Inferior parietal cortex (tissue), 1 donor: ENCODE measurements at regions not wholly inside any gene's neighbourhood (a gene's known extent, or its start where the extent isn't known, plus 50 kb on each side); places are given as distances from the start of the nearest gene placed in this dataset.

Source experiments
- DNase-seq: peaks from one replicate; pipeline ENCODE4 v3.0.0-alpha.2; 2016; ENCODE audit errors: extremely low spot score

DNA sequence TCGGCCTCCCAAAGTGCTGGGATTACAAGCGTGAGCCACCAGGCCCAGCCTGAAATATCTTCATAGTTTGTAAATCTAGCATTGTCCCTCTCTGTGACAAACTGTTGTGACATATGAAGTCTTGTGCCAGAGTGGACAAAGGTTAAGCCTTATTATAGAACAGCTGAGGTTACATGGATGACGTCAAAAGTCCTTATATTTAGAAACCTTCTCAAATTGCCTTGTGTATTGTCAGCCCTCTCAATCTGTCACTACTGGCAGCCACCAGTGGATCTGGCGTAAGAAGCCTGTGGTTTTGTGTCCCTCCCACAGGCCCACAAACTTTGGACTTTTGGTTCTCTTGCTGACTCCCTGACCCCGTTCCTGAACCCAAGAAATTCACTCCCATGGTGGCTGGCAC lies 79.4 kb upstream of the CCDC112 start:
- DNase-seq, result no peak

DNA sequence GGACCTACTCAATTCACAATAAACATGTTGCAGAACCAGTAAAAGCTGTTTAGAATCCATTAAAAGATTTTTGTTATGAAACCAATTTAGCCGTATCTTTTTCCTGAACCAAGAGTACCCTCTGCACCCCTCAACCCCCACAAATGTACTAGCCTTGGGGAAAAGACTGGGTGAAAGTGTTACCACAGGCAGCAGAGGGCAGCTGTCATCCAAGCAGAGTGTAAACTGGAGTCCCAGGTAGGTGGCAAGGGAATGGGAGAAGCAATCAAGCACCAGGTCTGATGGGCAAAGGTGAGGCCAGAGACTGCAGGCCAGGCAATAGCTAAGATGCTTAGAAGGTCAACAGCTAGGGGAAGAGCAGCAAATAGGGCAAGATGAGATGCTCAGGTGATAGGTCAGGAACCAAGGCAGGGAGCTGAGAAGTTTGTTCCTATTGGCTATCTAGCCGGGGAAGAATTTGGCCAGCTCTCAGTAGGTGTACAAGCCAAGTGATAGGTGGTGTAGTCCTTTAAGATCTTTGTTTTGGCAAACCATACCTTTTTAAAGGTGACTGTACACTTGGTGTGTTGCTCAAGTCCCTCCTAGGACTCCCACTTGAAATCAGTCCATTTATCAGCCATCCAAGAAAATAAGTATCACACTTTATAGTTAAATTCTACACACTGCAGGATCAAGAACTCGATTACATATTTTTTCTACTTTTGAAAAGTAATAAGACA lies 77.8 kb upstream of the CCDC112 start:
- DNase-seq, result no peak

DNA sequence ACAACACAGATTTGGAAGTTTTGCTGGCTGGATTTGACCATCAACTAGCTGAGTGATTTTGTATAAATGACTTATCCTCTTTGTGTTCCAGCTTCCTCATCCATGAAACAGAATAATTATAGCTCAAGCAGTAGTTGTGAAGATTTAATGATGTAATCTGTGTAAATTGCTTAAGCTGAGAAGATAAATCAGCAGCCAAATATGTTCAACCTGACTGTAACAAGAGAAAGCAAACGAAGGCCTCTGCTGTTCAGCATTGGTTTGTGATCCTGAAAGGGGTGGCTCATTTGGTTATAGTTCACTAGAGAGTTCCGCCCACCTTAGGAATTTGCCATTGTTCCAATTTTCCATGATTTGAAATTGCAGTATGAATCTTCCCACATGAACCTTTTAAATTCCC lies 75.7 kb upstream of the CCDC112 start:
- no peak for DNase-seq

DNA sequence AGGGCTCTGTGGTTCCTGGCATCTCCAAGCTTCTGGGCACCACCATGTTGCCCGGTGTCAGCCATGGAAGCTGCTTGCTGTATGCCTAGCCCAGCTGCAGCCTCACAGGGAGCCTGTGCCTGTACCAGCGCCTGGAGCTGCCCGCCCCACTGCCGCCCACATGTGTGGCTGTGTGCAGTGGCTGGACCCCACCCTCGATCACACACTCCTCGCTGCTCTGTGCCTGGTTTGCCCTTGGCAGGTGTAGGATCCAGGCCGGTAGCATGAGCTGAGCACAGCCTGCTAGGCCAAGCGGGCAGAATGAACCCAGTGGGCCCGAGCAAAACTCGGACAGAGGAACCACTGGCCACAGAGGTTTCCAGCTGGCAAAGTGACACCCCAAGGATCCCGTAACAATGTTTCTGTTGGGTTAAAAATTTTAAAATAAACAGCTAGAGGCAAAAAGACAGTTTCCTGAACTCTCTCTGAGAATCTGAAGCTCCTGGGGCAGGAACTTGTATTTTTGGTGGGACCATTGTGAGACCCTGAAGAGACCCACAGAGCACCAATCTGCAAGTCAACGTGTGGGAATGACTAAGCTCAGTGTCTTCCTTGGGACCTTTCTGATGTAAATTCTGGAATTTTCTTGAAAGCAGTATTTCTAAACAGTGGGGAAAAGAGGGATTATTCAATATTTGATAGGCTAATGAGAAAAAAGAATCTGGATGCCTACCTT lies 73.1 kb upstream of the CCDC112 start:
- DNase-seq, result no peak

DNA sequence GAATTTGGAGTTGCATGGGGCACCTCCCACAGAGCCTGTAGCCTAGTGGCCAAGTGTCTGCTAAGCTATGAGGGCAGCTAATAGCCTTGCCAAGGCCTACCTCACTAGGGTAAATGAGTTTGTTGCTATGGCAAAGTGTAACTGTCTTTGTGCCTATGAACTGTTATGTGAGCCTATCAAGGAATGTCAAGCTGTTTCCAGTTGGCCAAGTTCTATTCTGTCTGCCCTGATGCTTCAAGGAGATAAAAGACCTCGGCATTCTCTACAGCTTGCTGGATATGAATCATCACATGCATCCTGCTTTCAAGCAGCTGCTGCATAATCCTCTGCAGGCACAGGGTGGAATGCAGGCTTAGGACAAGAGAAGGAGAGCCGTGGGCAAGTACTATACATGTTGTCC lies 69.8 kb upstream of the CCDC112 start:
- no peak for DNase-seq

DNA sequence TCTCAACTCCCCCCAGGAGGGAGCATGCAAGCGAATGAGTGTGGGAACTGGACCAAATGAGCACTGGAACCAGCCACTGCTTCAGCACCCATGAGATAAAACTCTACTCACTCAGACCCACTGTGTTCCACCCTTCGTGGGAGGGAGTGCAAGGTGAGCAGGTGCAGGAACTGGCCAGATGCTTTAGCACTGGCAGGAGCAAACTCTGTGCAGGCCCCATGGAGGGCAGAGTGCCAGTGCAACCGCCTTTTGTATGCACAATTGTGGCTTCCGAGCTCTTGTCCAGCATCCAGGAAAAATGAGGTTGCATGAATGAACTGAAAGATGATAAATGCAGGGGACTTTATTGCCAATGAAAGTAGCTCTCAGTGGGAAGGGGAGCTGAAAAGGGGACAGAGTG lies 67.4 kb upstream of the CCDC112 start:
- no peak for DNase-seq

DNA sequence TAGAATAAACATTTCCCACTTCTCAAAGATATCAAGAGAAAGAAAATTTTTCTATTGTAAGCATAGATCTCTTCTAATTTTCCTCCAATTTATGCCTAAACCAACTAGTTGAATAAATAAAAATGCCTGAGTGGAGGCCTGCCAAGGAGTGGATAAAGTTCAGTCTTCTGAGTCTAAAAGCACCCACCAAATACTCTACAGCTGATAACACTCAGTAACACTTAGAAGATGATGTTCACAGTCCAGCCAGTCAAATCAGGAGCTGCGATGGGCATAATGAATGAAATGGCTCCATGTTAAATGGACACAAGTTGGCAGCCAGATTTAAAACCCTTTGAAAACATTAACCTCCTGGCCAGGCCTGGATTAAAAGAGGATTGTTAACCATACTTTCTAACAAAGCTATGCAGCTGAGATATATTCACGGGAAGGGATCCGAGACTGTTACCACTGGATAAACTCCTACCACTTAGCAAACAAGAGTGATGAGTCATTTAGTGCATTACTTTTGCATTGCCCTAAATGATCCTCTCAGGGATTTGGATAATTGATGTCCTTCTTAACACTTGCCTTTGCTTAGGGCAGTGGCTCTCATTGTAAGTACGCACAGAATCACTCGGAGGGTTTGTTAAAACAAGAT lies 63.7 kb upstream of the CCDC112 start:
- no peak for DNase-seq

DNA sequence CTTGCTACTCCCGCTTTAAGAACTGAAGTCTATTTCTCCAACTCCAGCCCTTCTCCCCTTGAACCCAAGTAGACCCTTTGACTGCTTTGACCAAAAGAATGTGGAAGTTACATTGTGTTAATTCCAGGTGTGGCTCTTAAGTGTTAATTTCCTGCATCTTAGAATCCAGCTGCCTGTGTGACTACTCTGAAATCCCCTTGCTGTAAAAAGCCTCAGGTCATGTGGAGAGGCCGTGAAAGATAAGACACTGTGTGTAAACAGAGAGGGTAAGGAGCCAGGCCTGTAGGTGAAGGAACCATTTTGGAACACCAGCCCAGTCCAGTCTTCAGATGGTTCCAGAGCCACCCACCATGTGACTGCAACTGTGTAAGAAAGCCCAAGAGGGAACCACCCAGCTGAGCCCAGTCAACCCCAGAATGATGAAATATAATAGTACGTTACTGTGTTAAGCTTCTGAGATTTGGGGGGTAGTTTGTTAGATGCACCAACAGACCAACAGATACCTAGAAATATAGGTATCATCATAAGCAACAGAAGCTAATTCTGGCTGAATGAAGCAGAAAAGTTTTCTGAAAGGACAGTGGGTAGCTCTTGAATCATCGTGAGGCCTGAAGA lies 59.4 kb upstream of the CCDC112 start:
- DNase-seq, result no peak

DNA sequence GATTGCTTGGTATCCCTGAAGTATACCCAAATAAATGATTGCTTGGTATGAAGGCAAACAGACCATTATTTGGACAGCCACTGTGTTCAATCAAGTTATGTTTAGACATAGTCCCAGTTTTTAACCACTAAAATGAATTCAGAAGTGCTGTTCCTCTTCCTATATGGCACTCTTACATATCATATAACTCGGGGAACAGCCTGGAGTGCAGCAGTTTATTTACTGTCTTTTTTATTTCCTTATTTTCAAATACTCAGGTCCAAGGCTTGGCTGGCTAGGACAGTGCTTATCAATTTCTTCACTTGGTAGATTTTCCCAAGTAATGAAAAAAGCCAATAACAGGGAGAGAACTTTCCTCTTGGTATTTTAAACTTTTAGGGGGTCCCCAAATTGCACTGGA lies 58.6 kb upstream of the CCDC112 start:
- no peak for DNase-seq

DNA sequence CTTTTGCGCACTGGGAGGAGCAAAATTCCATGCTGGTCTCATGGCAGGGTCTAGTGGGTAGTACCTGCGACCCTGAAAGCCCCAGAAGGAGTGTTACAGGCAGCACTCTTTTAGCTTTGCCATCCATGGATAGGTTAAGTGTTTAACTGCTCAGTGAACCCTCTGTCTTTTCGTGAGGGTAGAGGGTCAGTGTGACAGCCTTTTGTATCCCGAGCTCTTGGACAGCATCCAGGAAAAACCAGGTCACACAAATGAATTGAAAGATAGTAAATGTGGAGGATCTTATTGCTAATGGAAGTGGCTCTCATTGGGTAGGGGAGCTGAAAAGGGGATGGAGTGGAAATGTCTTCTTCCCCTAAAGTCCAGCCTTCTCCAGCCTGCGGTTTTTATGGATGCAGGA lies 57.8 kb upstream of the CCDC112 start:
- DNase-seq, result no peak

DNA sequence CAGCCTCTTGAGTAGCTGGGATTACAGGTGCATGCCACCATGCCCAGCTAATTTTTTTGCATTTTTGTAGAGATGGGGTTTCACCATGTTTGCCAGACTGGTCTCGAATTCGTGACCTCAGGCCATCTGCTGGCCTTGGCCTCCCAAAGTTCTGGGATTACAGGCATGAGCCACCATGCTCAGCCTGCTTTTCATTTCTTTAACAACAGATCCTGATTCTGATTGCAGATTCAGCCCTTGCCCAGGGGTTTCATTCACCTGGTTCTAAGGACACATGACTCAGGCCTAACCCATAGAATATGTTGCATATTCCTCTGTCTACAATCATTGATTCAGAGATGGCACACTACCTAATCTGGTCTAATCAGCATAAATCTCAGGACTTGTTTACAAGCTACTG lies 56.1 kb upstream of the CCDC112 start:
- DNase-seq, result no peak

DNA sequence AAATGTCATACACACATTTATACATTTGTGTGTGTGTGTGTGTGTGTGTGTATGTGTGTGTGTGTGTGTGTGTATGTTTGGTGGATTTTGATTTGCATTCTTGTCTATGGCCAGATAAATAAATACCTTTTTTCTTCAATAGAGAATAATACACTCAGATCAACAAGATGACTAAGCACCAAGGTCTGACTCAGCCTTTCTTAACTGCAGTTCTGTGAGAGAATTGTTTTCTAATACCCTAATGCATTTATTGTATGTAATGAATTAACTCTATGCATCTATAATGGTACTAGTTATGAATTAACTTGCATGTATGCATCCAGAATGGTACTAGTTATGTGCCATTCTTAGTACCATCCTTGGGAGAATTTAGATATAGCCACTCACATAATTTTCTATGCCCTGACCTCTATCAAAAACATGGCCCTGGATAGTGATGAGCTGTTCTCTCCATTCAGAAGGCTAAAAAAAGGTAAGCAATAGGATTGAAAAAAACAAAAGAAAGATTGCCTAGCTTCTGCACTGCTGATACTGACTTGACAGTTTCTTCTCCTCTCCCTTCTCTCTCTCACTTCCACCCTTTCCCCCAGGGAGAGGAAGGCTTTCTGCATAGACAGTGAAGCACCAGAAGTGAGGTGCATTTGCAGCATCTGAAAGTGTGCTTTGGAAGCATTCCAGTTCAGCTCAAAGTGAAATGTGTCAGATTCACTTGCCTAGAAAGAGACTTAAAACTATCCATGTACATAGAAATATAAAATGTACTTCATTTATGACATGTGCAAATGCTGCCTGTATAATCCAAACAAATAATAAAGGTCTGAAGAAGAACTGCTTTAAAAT lies 55.1 kb upstream of the CCDC112 start:
- DNase-seq, result no peak

DNA sequence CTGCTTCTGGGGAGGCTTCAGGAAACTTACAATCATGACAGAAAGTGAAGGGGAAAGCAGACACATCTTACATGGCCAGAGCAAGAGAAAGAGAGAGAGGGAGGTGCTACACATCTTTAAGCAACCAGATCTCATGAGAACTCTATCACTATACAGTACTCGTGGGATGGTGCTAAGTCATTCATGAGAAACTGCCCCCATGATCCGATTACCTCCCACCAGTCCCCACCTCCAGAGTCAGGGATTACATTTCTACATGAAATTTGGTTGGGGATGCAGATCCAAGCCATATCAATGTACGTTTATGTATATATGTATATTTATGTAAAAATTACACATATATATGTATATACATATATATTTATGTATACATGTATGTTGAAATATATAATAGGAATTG lies 54.4 kb upstream of the CCDC112 start:
- DNase-seq, result no peak

DNA sequence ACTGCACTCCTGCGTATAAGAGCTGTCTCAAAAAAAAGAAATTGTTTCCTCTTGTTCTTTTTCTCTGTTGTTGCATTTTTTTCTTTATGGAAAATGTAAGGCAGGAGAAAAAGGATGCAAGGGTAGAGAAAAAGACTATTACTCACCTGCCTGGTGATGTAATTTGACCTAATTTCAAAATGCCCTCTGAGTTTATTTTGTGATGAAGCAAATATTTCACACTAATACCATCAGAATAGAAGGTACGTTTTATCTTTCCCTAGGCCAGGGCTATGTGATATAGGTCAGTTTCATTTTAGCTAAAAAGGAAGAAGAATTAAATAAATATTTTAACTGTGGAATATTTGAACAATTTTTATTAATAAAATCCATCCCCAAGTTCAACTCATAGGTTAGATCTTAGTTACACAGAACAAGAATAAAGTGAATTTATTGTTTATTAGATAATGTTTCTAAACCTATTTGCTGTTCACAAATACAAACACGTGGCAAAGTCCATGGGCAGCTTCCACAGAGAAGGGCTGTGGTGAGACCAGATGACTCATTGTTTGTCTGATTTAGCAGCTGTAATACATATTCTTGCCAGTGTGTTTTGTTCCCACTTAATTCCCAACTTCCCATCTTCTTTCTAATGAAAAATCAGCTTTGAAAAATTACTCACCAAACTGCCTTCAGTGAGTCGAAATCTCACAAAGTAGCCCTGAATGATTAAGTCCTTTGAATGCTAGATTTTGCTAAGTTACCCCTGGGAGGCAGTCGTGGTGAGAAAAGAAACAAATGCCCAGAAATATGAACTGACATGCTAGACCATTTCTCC lies 52.8 kb upstream of the CCDC112 start:
- DNase-seq, result no peak

DNA sequence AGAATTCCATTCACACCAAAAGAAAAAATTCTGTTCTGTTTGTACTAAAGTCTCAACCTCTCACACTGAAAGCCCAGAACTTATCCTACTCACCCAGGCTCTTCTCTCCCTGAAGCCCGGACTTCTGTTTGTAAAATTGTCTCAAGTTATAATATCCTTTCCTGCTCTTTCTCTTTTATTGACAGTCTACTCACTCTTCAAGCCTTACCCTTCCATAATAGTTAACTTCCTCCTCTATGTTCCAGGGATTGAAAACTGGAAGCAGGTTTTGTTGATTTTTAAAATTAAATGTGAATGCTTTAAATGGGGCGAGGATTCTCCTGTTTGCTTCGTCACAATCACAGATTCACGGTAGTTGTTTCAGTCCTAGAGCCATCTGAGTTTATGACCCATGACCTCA lies 51.7 kb upstream of the CCDC112 start:
- no peak for DNase-seq
